Brain pericyte (primary cell): ENCODE measurements at regions not wholly inside any gene's neighbourhood (a gene's known extent, or its start where the extent isn't known, plus 50 kb on each side); places are given as distances from the start of the nearest gene placed in this dataset.
"Not testable (repeated sequence)": the region's sequence is repeated elsewhere in the genome, so short reads cannot be mapped to it uniquely, and the experiment has no call there.

Source experiments
- DNase-seq: peaks from one replicate; pipeline ENCODE4 v3.0.0-alpha.2; 2012; ENCODE audit warnings: low read depth, low spot score

GRCh38 chr3:132084982-132085381, 50.2 kb upstream of the CPNE4 start:
- no peak for DNase-seq

- DNase-seq = no peak
Measured at GRCh38 chr3:132087356-132087755, 52.5 kb upstream of the CPNE4 start.

DNA sequence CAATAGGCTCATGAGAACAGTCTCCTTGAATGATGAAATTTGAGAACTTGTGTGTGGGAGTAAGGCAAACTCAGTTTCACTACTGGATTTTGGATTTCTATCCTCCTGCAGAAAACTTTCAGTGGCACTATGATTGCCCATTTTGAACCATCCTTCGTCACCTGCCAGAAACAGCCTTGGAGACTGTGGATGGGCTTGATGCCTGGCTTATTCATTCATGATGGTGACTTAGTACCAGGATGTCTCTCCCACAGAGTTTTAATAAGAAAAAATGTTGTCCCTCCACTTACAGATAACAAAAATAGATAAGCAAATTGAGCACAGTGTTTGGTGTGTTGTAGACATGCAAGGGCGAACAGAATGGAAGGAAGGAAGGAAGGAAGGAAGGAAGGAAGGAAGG, 53.5 kb upstream of the CPNE4 start:
- no peak for DNase-seq

DNA sequence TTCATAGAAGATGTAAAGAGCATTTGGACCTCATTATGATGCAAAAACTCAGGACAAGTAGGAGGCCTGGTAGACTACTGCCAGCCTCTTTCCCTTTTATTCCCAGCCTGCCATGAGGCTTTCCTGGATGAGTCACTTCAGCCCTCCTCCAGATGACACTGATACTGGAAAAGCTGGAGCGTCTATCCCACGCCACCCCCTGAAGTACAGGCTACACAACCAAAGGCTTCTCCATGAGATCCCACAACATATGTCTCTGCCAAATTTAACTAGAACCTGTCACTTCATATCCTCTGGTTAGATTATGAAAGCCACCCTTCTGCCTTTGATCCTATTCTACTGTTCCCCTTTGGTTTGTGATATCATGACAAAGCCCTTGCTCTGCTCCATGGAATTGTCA, 56.1 kb upstream of the CPNE4 start:
- DNase-seq = no peak

DNA sequence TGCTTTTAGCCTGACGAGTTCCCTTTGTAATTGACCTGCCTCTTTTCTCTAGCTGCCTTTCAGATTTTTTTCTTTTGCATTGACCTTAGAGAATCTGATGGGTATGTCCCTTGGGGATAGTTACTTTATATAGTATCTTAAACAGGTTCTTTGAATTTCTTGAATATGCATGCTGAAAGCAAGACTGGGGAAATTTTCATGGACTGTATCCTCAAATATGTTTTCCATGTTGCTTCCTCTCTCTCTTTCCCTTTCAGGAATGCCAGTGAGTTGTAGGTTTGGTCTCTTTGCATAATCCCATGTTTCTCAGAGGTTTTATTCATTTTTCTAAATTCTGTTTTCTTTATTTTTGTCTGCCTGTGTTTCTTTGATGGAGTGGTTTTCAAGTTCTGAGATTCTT, 81.8 kb upstream of the CPNE4 start:
- no peak for DNase-seq

GRCh38 chr3:132117642-132118041, 82.8 kb upstream of the CPNE4 start:
- DNase-seq = no peak

- DNase-seq = no peak
Measured at GRCh38 chr3:132119531-132119930, 84.7 kb upstream of the CPNE4 start.

GRCh38 chr3:132124096-132124495, 89.3 kb upstream of the CPNE4 start:
- DNase-seq = no peak

GRCh38 chr3:132124651-132125284, 90.0 kb upstream of the CPNE4 start:
- DNase-seq = no peak

DNA sequence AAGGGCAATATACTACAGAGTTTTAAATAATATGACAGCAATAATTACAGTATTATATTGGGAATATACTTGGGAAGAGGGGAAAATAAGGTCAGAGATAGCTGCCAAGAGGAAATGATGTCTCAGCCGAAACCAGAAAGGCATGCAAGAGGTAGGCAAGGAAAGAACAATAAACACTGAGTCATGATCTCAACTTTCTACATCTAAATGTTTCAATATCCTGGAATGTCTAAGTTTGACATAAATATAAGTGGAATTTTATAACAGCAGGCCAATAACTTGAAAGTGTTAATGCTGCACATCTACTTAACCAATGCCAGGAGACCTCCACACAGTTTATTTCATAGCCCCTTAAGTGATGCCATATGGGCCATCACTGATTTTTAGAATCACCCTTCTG, 99.8 kb upstream of the CPNE4 start:
- DNase-seq = peak; percentile 21

GRCh38 chr3:132135628-132136333, 101.0 kb upstream of the CPNE4 start:
- DNase-seq = peak; percentile 32

GRCh38 chr3:132136334-132136716, 101.5 kb upstream of the CPNE4 start:
- DNase-seq = no peak

- DNase-seq = not testable (repeated sequence)
Measured at GRCh38 chr3:132136902-132137301, 102.1 kb upstream of the CPNE4 start.

- DNase-seq = no peak
Measured at GRCh38 chr3:132145833-132146232, 111.0 kb upstream of the CPNE4 start.

GRCh38 chr3:132154619-132155018, 119.8 kb upstream of the CPNE4 start:
- DNase-seq = no peak

- DNase-seq = no peak
Measured at GRCh38 chr3:132159145-132159544, 124.3 kb upstream of the CPNE4 start.

GRCh38 chr3:132160198-132160597, 125.4 kb upstream of the CPNE4 start:
- DNase-seq = no peak

- DNase-seq = no peak
Measured at GRCh38 chr3:132161608-132162007, 126.8 kb upstream of the CPNE4 start.

GRCh38 chr3:132164469-132165092, 129.8 kb upstream of the CPNE4 start:
- DNase-seq = no peak

- no peak for DNase-seq
Measured at GRCh38 chr3:132167870-132168269, 133.1 kb upstream of the CPNE4 start.

- DNase-seq = no peak
Measured at GRCh38 chr3:132174500-132174899, 139.7 kb upstream of the CPNE4 start.

- DNase-seq = peak; percentile 8
Measured at GRCh38 chr3:132180337-132180791, 136.8 kb upstream of the ACP3 start.

GRCh38 chr3:132183811-132184210, 133.4 kb upstream of the ACP3 start:
- no peak for DNase-seq
